ENCODE measurements at regions not wholly inside any gene's neighbourhood (a gene's known extent, or its start where the extent isn't known, plus 50 kb on each side); places are given as distances from the start of the nearest gene placed in this dataset.
"Not testable (repeated sequence)": the region's sequence is repeated elsewhere in the genome, so short reads cannot be mapped to it uniquely, and the experiment has no call there.

DNA sequence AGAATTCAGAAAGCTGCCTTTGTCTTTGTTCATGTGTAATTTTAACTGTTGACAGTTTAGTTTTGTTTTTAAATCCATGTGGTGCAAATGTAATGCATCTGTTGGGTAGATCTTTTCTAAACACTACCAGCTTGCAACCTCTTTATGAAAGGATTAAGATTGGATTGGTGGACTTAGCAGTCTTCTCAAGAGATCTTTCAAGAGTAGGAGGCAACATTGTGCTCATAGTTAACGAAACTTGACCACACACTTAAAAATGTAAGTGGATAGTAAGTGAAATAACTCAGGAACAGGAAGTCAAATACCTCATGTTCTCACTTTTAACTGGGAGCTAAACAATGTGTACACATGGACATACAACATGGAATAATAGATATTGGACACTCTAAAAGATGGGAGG lies 579.0 kb downstream of the RIT2 start:
- no peaks in the 10 kb centered on the region for H3K9me3 Mint-ChIP-seq
- H3K36me3 Mint-ChIP-seq, result no peaks in the 10 kb centered on the region
- DNase-seq (ENCODE audit: low spot score in 2 of 2), result no peak
- no peak overlapping the region for H3K4me3 Mint-ChIP-seq
- H3K4me1 Mint-ChIP-seq, result no peaks in the 10 kb centered on the region
- no peak overlapping the region for H3K27ac Mint-ChIP-seq
- H3K27me3 Mint-ChIP-seq, result no peaks in the 10 kb centered on the region
- ATAC-seq (ENCODE audit: low read depth), result no peak

DNA sequence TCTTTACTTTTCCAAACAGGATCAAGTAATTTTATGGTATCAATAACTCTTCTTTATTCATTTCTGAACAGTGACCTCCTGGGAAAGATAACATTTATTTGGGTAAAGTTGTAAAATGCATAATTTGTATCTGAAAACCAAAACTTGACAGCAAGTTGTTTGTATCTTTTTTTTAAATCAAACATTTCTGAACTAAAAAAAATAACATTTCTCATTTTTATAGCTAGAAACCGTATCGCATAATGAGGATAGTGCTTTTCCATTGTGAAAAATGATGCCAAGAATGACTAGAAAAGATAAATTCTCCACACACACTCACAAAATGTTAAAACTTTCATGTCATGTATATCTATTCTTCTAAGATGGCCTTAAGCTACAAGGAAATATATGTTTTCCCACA lies 578.2 kb downstream of the RIT2 start:
- no peaks in the 10 kb centered on the region for H3K27me3 Mint-ChIP-seq

DNA sequence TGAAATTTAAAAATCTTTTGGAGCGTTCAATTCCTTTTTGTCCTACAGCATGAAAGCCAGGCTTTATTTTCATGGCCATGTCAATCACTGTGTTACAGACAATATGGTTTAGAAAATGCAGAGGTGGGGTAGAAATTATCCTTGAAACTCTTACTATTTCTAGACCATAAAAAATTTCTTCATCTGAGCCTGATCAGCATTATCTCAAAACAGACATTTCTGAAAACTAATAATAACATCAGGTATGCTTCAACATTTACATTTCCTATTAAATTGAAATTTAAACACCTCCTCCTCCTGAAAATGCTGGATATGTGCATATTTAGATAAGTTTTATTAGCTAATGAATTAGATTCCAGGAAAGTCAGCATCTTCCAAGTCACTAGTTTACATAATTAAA lies 570.6 kb downstream of the RIT2 start:
- H3K9me3 Mint-ChIP-seq, result peaks cover 1% of the 10 kb centered on the region
- no peak overlapping the region for H3K27ac Mint-ChIP-seq
- DNase-seq (ENCODE audit: low spot score in 2 of 2) (no peak), ATAC-seq (ENCODE audit: low read depth) (no peak)
- H3K36me3 Mint-ChIP-seq, result no peaks in the 10 kb centered on the region
- no peaks in the 10 kb centered on the region for H3K4me1 Mint-ChIP-seq
- no peaks in the 10 kb centered on the region for H3K27me3 Mint-ChIP-seq
- H3K4me3 Mint-ChIP-seq, result no peak overlapping the region

More for the DNA sequence above, 578.2 kb downstream of the RIT2 start:
- H3K9me3 Mint-ChIP-seq, result no peaks in the 10 kb centered on the region
- ATAC-seq (ENCODE audit: low read depth) (no peak), DNase-seq (ENCODE audit: low spot score in 2 of 2) (no peak)
- H3K36me3 Mint-ChIP-seq, result no peaks in the 10 kb centered on the region
- no peak overlapping the region for H3K4me3 Mint-ChIP-seq
- H3K4me1 Mint-ChIP-seq, result no peaks in the 10 kb centered on the region
- no peak overlapping the region for H3K27ac Mint-ChIP-seq

DNA sequence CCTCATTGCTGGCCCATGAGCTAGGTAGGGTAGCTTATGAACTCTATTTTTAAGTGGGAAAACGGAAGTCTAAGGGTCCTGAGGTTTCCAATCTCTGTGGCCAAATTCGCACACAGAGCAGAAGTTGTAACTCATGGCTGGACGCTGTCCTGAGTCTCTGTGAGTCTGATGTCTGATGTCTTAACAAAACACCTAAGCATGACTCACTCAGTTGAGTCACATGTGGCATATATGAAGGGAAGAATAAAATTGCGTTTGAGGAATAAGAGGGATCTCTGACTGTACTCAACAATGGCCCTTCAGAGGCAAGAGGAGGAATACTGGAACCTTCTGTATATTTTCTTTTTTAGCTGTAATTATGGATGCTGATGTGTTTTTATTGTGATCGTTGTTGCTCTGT lies 569.7 kb downstream of the RIT2 start:
- no peaks in the 10 kb centered on the region for H3K36me3 Mint-ChIP-seq
- H3K9me3 Mint-ChIP-seq, result peaks cover 1% of the 10 kb centered on the region
- H3K27ac Mint-ChIP-seq, result no peak overlapping the region
- H3K27me3 Mint-ChIP-seq, result no peaks in the 10 kb centered on the region
- H3K4me1 Mint-ChIP-seq, result no peaks in the 10 kb centered on the region
- H3K4me3 Mint-ChIP-seq, result no peak overlapping the region
- no peak for DNase-seq (ENCODE audit: low spot score in 2 of 2)
- ATAC-seq (ENCODE audit: low read depth), result no peak

GRCh38 chr18:42548493-42548892 lies 567.0 kb downstream of the RIT2 start:
- no peak overlapping the region for H3K27ac Mint-ChIP-seq
- no peaks in the 10 kb centered on the region for H3K4me1 Mint-ChIP-seq

GRCh38 chr18:42549596-42549995 lies 565.9 kb downstream of the RIT2 start:
- no peaks in the 10 kb centered on the region for H3K27me3 Mint-ChIP-seq
- no peak overlapping the region for H3K4me3 Mint-ChIP-seq
- H3K36me3 Mint-ChIP-seq, result no peaks in the 10 kb centered on the region
- H3K4me1 Mint-ChIP-seq, result no peaks in the 10 kb centered on the region
- peaks cover 7% of the 10 kb centered on the region for H3K9me3 Mint-ChIP-seq
- no peak for DNase-seq (ENCODE audit: low spot score in 2 of 2)
- no peak for ATAC-seq (ENCODE audit: low read depth)
- H3K27ac Mint-ChIP-seq, result no peak overlapping the region

More at GRCh38 chr18:42548493-42548892, 567.0 kb downstream of the RIT2 start:
- H3K4me3 Mint-ChIP-seq, result no peak overlapping the region
- no peaks in the 10 kb centered on the region for H3K27me3 Mint-ChIP-seq
- ATAC-seq (ENCODE audit: low read depth), result no peak
- H3K9me3 Mint-ChIP-seq, result peaks cover 1% of the 10 kb centered on the region
- H3K36me3 Mint-ChIP-seq, result no peaks in the 10 kb centered on the region
- no peak for DNase-seq (ENCODE audit: low spot score in 2 of 2)

GRCh38 chr18:42552559-42552958 lies 562.9 kb downstream of the RIT2 start:
- H3K27me3 Mint-ChIP-seq, H3K4me1 Mint-ChIP-seq: not testable (repeated sequence)

GRCh38 chr18:42559069-42559690 lies 556.3 kb downstream of the RIT2 start:
- no peaks in the 10 kb centered on the region for H3K36me3 Mint-ChIP-seq
- peaks cover 12% of the 10 kb centered on the region for H3K9me3 Mint-ChIP-seq
- H3K27me3 Mint-ChIP-seq, result no peaks in the 10 kb centered on the region
- no peak overlapping the region for H3K27ac Mint-ChIP-seq
- DNase-seq (ENCODE audit: low spot score in 2 of 2), result no peak
- no peak for ATAC-seq (ENCODE audit: low read depth)
- no peaks in the 10 kb centered on the region for H3K4me1 Mint-ChIP-seq
- H3K4me3 Mint-ChIP-seq, result no peak overlapping the region

More at GRCh38 chr18:42552559-42552958, 562.9 kb downstream of the RIT2 start:
- not testable (repeated sequence) for H3K4me3 Mint-ChIP-seq; H3K36me3 Mint-ChIP-seq; ATAC-seq (ENCODE audit: low read depth); H3K27ac Mint-ChIP-seq; DNase-seq (ENCODE audit: low spot score in 2 of 2)
- H3K9me3 Mint-ChIP-seq, result peaks cover 15% of the 10 kb centered on the region

- DNase-seq (ENCODE audit: low spot score in 2 of 2), result no peak
- Mint-ChIP-seq H3K27me3 (no peaks in the 10 kb centered on the region), H3K27ac (no peak overlapping the region), H3K4me1 (no peaks in the 10 kb centered on the region), H3K9me3 (peaks cover 7% of the 10 kb centered on the region), H3K36me3 (no peaks in the 10 kb centered on the region), H3K4me3 (no peak overlapping the region)
- no peak for ATAC-seq (ENCODE audit: low read depth)
Observed at GRCh38 chr18:42561521-42561920, 554.0 kb downstream of the RIT2 start.

- DNase-seq (ENCODE audit: low spot score in 2 of 2), result no peak
- no peaks in the 10 kb centered on the region for H3K9me3 Mint-ChIP-seq
- no peak overlapping the region for H3K4me3 Mint-ChIP-seq
- no peaks in the 10 kb centered on the region for H3K27me3 Mint-ChIP-seq
- no peak overlapping the region for H3K27ac Mint-ChIP-seq
- ATAC-seq (ENCODE audit: low read depth), result no peak
- H3K4me1 Mint-ChIP-seq, result no peaks in the 10 kb centered on the region
- no peaks in the 10 kb centered on the region for H3K36me3 Mint-ChIP-seq
Observed at GRCh38 chr18:42563995-42564394, 551.5 kb downstream of the RIT2 start.

GRCh38 chr18:42564761-42565160 lies 550.7 kb downstream of the RIT2 start:
- Mint-ChIP-seq H3K36me3 (no peaks in the 10 kb centered on the region), H3K27me3 (no peaks in the 10 kb centered on the region), H3K9me3 (no peaks in the 10 kb centered on the region), H3K4me3 (no peak overlapping the region), H3K27ac (no peak overlapping the region), H3K4me1 (no peaks in the 10 kb centered on the region)
- DNase-seq (ENCODE audit: low spot score in 2 of 2) (no peak), ATAC-seq (ENCODE audit: low read depth) (no peak)

GRCh38 chr18:42568773-42569172 lies 546.7 kb downstream of the RIT2 start:
- Mint-ChIP-seq H3K4me3 (no peak overlapping the region), H3K36me3 (no peaks in the 10 kb centered on the region), H3K9me3 (peaks cover 3% of the 10 kb centered on the region), H3K27ac (no peak overlapping the region), H3K27me3 (no peaks in the 10 kb centered on the region), H3K4me1 (no peaks in the 10 kb centered on the region)
- no peak for ATAC-seq (ENCODE audit: low read depth)
- DNase-seq (ENCODE audit: low spot score in 2 of 2), result no peak

- ATAC-seq (ENCODE audit: low read depth), result no peak
- peaks cover 3% of the 10 kb centered on the region for H3K9me3 Mint-ChIP-seq
- H3K4me3 Mint-ChIP-seq, result no peak overlapping the region
- no peaks in the 10 kb centered on the region for H3K36me3 Mint-ChIP-seq
- no peak overlapping the region for H3K27ac Mint-ChIP-seq
- H3K4me1 Mint-ChIP-seq, result no peaks in the 10 kb centered on the region
- no peak for DNase-seq (ENCODE audit: low spot score in 2 of 2)
- H3K27me3 Mint-ChIP-seq, result no peaks in the 10 kb centered on the region
Observed at GRCh38 chr18:42574871-42575270, 540.6 kb downstream of the RIT2 start.

DNA sequence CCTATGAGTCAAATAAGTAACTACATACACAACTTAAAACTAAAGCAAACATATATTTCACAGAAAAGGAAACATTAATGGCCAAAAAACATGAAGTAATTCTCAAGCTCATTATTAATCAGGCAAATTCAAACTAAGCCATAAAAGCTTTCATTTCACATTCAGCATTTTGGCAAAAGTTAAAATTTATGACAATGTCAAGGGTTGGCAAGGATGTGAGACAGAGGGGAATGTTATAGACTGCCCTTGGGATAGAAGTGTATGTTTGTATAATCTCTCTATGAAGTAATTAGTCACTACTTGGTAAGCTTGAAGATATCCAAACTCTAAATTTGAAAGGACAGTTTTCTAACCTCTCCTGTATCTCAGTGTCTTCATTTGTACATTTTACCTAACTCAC lies 539.4 kb downstream of the RIT2 start:
- H3K36me3 Mint-ChIP-seq, result no peaks in the 10 kb centered on the region
- no peak overlapping the region for H3K4me3 Mint-ChIP-seq
- no peak overlapping the region for H3K27ac Mint-ChIP-seq
- DNase-seq (ENCODE audit: low spot score in 2 of 2) (no peak), ATAC-seq (ENCODE audit: low read depth) (no peak)
- peaks cover 5% of the 10 kb centered on the region for H3K9me3 Mint-ChIP-seq
- no peaks in the 10 kb centered on the region for H3K27me3 Mint-ChIP-seq
- H3K4me1 Mint-ChIP-seq, result no peaks in the 10 kb centered on the region

DNA sequence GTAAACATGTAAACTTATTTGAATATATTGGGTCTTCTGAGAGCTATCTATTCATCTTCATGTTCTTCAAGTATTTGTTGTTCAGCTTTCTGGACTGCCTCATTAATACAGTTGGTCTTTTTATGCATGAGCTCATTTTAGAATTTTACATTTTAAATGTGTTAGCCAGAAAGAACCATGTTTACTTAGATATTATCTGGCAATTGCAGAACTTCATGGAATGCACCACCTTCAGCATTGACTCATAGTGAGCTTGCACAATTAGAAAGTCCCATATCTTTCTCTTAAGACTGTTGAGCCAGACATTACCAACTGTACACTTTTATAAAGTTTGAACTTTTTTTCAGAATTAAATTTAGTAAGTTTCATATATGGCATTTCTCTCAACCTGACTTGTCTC lies 536.7 kb downstream of the RIT2 start:
- ATAC-seq (ENCODE audit: low read depth) (no peak), DNase-seq (ENCODE audit: low spot score in 2 of 2) (no peak)
- no peaks in the 10 kb centered on the region for H3K27me3 Mint-ChIP-seq

More for the DNA sequence above, 536.7 kb downstream of the RIT2 start:
- no peak overlapping the region for H3K27ac Mint-ChIP-seq
- H3K9me3 Mint-ChIP-seq, result peaks cover 3% of the 10 kb centered on the region
- H3K4me3 Mint-ChIP-seq, result no peak overlapping the region
- H3K36me3 Mint-ChIP-seq, result no peaks in the 10 kb centered on the region
- H3K4me1 Mint-ChIP-seq, result no peaks in the 10 kb centered on the region

Data from memory B cell (primary cell).